GM12875 (cell line): ENCODE measurements at regions not wholly inside any gene's neighbourhood (a gene's known extent, or its start where the extent isn't known, plus 50 kb on each side); places are given as distances from the start of the nearest gene placed in this dataset.

Experiments
- H3K4me3 ChIP-seq: one replicate; pipeline ENCODE4 v1.5.1; 2011; ENCODE audit warnings: low read depth, low read length, control low read depth
- TF ChIP-seq, protein P1 (sequence below): IDR thresholded peaks from 2 replicates; pipeline ENCODE4 v1.5.1; 2011; ENCODE audit warnings: low read depth, mild to moderate bottlenecking, control low read depth, inconsistent platforms, low read length, moderate library complexity, borderline replicate concordance; ENCODE audit not compliant: insufficient read depth

DNA sequence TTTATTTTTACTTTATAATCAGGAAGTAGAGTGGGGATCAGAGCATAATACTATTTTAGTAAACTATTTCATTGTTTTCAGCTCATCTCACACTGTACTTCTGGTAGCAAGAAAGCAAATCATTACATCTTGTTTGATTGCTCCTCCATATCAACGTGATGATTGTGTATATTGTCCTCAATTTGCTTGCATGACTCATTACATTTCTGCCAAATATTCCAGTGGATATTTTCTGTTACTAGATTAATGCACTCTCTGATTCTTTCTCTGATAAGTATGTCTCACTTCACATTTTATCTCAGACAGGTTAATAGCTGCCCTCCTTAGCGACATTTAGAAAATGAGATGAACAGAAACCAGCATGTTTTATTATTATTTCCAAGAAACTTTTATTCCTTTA lies 1145.3 kb downstream of the OTOL1 start:
- TF ChIP-seq, protein P1, sequence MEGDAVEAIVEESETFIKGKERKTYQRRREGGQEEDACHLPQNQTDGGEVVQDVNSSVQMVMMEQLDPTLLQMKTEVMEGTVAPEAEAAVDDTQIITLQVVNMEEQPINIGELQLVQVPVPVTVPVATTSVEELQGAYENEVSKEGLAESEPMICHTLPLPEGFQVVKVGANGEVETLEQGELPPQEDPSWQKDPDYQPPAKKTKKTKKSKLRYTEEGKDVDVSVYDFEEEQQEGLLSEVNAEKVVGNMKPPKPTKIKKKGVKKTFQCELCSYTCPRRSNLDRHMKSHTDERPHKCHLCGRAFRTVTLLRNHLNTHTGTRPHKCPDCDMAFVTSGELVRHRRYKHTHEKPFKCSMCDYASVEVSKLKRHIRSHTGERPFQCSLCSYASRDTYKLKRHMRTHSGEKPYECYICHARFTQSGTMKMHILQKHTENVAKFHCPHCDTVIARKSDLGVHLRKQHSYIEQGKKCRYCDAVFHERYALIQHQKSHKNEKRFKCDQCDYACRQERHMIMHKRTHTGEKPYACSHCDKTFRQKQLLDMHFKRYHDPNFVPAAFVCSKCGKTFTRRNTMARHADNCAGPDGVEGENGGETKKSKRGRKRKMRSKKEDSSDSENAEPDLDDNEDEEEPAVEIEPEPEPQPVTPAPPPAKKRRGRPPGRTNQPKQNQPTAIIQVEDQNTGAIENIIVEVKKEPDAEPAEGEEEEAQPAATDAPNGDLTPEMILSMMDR: no peak
- H3K4me3 ChIP-seq: no peak overlapping the region

DNA sequence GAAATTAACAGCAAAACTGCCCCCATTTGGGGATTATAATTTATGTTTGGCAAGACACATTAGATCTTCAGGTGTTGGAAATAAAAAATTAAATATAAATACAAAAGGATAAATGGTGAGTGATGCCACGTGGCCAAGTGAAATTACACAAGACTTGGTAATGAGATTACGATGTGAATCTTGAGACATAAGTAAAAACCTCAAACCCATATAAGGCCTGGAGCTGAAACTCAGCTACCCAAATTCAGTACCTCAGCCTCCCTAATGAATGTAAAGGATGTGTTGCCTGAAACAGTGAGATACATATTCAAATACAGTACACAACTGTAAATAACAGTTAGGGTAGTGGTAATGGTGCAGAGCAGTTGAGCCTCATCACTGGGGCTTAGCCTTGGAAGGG lies 1146.6 kb downstream of the OTOL1 start:
- TF ChIP-seq, protein P1: no peak
- H3K4me3 ChIP-seq: no peak overlapping the region

DNA sequence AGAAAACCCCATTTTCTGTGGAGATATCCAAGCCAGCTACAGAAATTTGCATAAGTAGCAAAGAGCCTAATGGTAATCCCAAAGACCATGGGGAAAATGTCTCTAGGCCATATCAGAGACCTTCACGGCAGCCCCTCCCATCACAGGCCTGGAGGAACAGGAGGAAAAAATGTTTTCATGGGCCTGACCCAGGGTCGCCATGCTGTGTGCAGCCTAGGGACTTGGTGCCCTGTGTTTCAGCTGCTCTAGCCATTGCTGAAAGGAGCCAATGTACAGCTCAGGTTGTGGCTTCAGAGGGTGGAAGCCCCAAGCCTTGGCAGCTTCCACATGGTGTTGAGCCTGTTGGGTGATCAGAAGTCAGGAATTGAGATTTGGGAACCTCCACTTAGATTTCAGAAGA lies 1150.7 kb downstream of the OTOL1 start:
- no peak overlapping the region for H3K4me3 ChIP-seq
- TF ChIP-seq, protein P1: no peak

DNA sequence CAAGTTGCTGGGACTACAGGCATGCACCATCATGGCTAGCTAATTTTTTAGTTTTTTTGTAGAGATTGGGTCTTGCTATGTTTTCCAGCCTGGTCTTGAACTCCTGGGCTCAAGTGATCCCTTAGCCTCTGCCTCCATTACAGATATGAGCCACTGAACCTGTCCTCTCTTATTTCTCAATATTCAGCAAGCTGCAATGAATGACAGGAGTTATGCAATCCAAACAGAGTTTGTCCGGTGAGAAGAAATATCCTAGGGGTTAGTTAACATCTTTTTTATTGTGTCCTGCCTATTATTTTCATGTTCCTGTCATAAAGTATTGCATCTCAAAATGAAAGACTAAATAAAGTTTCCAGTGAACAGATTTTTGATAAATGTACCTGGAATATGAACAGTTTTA lies 1161.4 kb downstream of the OTOL1 start:
- no peak overlapping the region for H3K4me3 ChIP-seq
- TF ChIP-seq, protein P1: no peak

DNA sequence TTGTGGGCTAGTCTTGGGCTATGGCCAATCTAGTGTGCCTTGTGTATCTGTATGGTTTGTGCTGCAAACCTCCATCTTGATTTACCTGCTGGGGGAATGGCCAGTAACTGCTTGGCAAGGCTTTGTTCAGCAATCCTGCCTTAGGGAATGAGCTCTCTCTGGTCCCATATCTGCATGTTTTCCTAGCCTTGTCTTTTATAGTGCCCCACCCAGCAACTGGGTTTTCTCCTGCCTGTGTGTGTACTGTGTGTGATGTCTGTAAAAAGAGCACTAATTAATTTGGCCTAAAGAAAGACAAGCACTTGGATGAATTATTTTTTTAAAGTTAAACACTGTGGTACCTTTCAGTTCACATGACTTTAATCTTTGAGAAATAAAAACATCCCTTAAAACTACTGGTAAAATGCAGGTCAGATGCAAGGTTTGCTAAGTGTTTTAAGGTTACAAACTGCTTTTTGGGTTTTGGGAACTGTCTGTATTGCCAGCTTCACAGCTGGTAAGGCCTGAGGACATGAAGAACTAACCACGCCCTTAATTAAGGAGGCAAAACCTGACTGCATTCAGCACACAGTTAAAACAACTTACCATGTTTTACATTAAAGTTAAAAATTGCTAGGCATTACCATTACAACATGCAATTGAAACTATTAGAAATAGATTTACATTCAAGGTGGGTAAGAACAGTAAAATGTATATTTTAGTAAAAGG lies 1169.2 kb downstream of the OTOL1 start:
- TF ChIP-seq, protein P1: no peak
- H3K4me3 ChIP-seq: no peak overlapping the region

DNA sequence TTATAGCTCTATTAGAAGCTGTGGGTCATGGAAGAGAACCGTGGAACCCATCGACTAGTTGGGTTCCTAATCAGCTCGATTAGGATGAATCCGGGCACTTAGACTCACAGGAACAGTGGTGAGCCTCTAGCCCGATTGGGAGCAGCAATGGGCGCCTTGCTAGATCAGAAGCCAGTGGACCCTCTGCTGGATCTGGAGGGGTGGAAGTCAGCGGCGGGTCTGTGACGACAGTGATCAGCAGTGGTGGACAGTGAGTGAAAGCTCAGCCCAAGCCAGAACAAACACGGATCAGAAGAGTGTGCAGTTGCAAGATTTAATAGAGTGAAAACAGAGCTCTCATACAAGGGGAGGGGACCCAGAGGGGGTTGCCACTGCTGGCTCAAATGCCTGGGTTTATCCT lies 1170.2 kb downstream of the OTOL1 start:
- H3K4me3 ChIP-seq: no peak overlapping the region
- TF ChIP-seq, protein P1: no peak

DNA sequence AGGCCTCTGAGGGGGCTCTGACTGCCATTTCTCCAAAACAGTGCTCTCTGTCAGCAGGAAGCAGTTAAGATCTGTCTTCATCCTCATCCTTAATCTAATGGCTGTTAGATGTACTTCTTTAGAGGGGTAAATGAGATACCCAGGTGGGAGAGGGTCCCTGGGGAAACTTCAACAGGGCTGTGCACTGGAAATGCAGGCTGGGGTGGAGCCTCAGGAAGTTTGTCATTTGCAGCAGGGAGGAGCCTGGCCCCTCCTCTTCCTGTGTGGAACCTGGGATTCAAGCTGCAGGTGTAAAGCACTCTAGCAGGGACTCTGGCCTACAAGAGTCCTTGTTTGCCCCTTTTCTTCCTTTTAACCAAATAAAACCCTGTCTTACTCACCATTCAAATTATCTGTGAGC lies 1173.6 kb downstream of the OTOL1 start:
- TF ChIP-seq, protein P1: no peak
- no peak overlapping the region for H3K4me3 ChIP-seq
